Prostate gland (tissue), 2 donors: ENCODE measurements at regions not wholly inside any gene's neighbourhood (a gene's known extent, or its start where the extent isn't known, plus 50 kb on each side); places are given as distances from the start of the nearest gene placed in this dataset.

ENCODE experiments used
- CTCF ChIP-seq, 4 experiments: fragments of 200-600 bp in 2 of 4; fragments of 450-650 bp in 2 of 4; sonication (generic) in 2 of 4; IDR thresholded peaks; 1 replicate in 3 of 4; 2 replicates in 1 of 4; pipeline ENCODE4 v1.5.1; 2016 to 2019; ENCODE audit warnings: antibody characterized with exemption in 4 of 4, mild to moderate bottlenecking in 2 of 4, moderate library complexity in 2 of 4
- POLR2AphosphoS5 ChIP-seq: sonication (generic); formaldehyde crosslinking; IDR thresholded peaks from one replicate; pipeline ENCODE4 v1.6.1; 2017; ENCODE audit warnings: antibody characterized with exemption

GRCh38 chr12:124698998-124699305 is 131.5 kb upstream of the NCOR2 start:
- TF ChIP-seq CTCF (IDR thresholded peaks at IDR 0.05) (no peak), POLR2AphosphoS5 (no peak)
